ENCODE measurements at regions not wholly inside any gene's neighbourhood (a gene's known extent, or its start where the extent isn't known, plus 50 kb on each side); places are given as distances from the start of the nearest gene placed in this dataset.

GRCh38 chr3:59302442-59302841, 252.6 kb upstream of the CFAP20DC start:
- no peak for TF ChIP-seq CTCF (IDR thresholded peaks at IDR 0.05)
- no peak for DNase-seq
- Mint-ChIP-seq H3K4me3 (no peak overlapping the region), H3K4me1 (ENCODE audit: low read depth) (peaks cover 5% of the 10 kb centered on the region), H3K27ac (no peak overlapping the region), H3K9me3 (peaks cover 5% of the 10 kb centered on the region), H3K36me3 (ENCODE audit: low read depth) (no peaks in the 10 kb centered on the region), H3K27me3 (no peaks in the 10 kb centered on the region)
- intact Hi-C loops (cut with micrococcal nuclease), result no loop called here
- CTCF ChIA-PET, result interaction anchor here (1.2 kb wide), 1 partner anchor 477 kb away, joined by 3 read pairs; no protein-coding TSS in a partner anchor
- ATAC-seq, result no peak
- POLR2A ChIA-PET, result no interaction called here

- ChIA-PET POLR2A (no interaction called here), CTCF (no interaction called here)
- ATAC-seq (no peak), DNase-seq (no peak)
- no peaks in the 10 kb centered on the region for H3K36me3 Mint-ChIP-seq (ENCODE audit: low read depth)
- no peaks in the 10 kb centered on the region for H3K27me3 Mint-ChIP-seq
- no peak overlapping the region for H3K4me3 Mint-ChIP-seq
- intact Hi-C loops (cut with micrococcal nuclease), result no loop called here
- H3K9me3 Mint-ChIP-seq, result peaks cover 8% of the 10 kb centered on the region
- no peak for TF ChIP-seq CTCF (IDR thresholded peaks at IDR 0.05)
- H3K27ac Mint-ChIP-seq, result no peak overlapping the region
- H3K4me1 Mint-ChIP-seq (ENCODE audit: low read depth), result peaks cover 5% of the 10 kb centered on the region
Observed at GRCh38 chr3:59300733-59301132, 250.9 kb upstream of the CFAP20DC start.

DNA sequence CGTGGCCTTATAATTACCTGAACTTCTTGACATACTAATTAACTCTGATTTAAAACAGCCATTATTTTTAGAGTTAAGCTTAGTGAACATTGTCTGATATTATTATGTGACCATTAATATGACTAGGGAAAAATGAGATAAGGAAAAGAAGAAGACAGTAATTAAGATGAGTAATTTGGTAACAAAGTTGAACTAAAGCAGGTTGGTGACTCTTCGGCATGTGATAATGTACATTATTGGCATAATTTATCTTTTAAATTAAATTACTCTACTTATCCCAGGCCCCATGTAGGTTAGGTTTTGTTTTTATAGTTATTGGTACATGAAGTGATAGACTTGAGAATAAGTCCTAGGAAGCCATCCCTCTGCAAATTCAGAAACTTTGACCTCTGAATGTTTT, 249.7 kb upstream of the CFAP20DC start:
- Mint-ChIP-seq H3K9me3 (peaks cover 8% of the 10 kb centered on the region), H3K27me3 (no peaks in the 10 kb centered on the region), H3K36me3 (ENCODE audit: low read depth) (no peaks in the 10 kb centered on the region), H3K27ac (no peak overlapping the region), H3K4me3 (no peak overlapping the region), H3K4me1 (ENCODE audit: low read depth) (peaks cover 5% of the 10 kb centered on the region)
- no peak for ATAC-seq
- intact Hi-C loops (cut with micrococcal nuclease), result no loop called here
- POLR2A ChIA-PET, result no interaction called here
- no peak for DNase-seq
- CTCF ChIA-PET, result interaction anchor here (0.7 to 1.0 kb wide), 2 partner anchors 14 to 65 kb away, joined by 3 read pairs; no protein-coding TSS in a partner anchor
- TF ChIP-seq CTCF (IDR thresholded peaks at IDR 0.05), result no peak

- no peaks in the 10 kb centered on the region for H3K36me3 Mint-ChIP-seq (ENCODE audit: low read depth)
- ChIA-PET POLR2A (no interaction called here), CTCF (interaction anchor here (0.9 to 1.2 kb wide), 2 partner anchors 23 to 246 kb away, joined by 3 read pairs; no protein-coding TSS in a partner anchor)
- ATAC-seq (no peak), DNase-seq (no peak)
- intact Hi-C loops (cut with micrococcal nuclease), result no loop called here
- TF ChIP-seq CTCF (IDR thresholded peaks at IDR 0.05), result no peak
- H3K4me3 Mint-ChIP-seq, result no peak overlapping the region
- no peak overlapping the region for H3K27ac Mint-ChIP-seq
- H3K9me3 Mint-ChIP-seq, result peaks cover 12% of the 10 kb centered on the region
- H3K27me3 Mint-ChIP-seq, result no peaks in the 10 kb centered on the region
- peaks cover 18% of the 10 kb centered on the region for H3K4me1 Mint-ChIP-seq (ENCODE audit: low read depth)
Observed at GRCh38 chr3:59290358-59290757, 240.5 kb upstream of the CFAP20DC start.

GRCh38 chr3:59289831-59290230, 240.0 kb upstream of the CFAP20DC start:
- no peaks in the 10 kb centered on the region for H3K36me3 Mint-ChIP-seq (ENCODE audit: low read depth)
- ChIA-PET CTCF (interaction anchor here (0.9 to 1.2 kb wide), 2 partner anchors 24 to 247 kb away, joined by 3 read pairs; no protein-coding TSS in a partner anchor), POLR2A (interaction anchor here (0.6 kb wide), 1 partner anchor 8 kb away, joined by 3 read pairs; no protein-coding TSS in a partner anchor)
- no peak overlapping the region for H3K4me3 Mint-ChIP-seq
- intact Hi-C loops (cut with micrococcal nuclease), result no loop called here
- DNase-seq (no peak), ATAC-seq (no peak)
- no peaks in the 10 kb centered on the region for H3K27me3 Mint-ChIP-seq
- H3K9me3 Mint-ChIP-seq, result peaks cover 12% of the 10 kb centered on the region
- no peak overlapping the region for H3K27ac Mint-ChIP-seq
- H3K4me1 Mint-ChIP-seq (ENCODE audit: low read depth), result peaks cover 18% of the 10 kb centered on the region
- TF ChIP-seq CTCF (IDR thresholded peaks at IDR 0.05), result no peak

All from activated CD8-positive, alpha-beta T cell treated with anti-CD3 and anti-CD28 coated beads for 36 hours (primary cell).